MG63 (cell line): ENCODE measurements at regions not wholly inside any gene's neighbourhood (a gene's known extent, or its start where the extent isn't known, plus 50 kb on each side); places are given as distances from the start of the nearest gene placed in this dataset.

Source experiments
- DNase-seq: peaks from one replicate; pipeline ENCODE4 v3.0.0-alpha.2; 2020
- H3K27me3 ChIP-seq: fragments of 250-450 bp; sonication (Bioruptor Pico); 2 replicates; pipeline ENCODE4 v1.5.1; 2020; ENCODE audit warnings: mild to moderate bottlenecking, moderate library complexity
- H3K36me3 ChIP-seq: fragments of 250-450 bp; sonication (Bioruptor Pico); 2 replicates; pipeline ENCODE4 v1.5.1; 2020; ENCODE audit warnings: mild to moderate bottlenecking, moderate library complexity
- H3K4me3 ChIP-seq: fragments of 250-450 bp; sonication (Bioruptor Pico); 2 replicates; pipeline ENCODE4 v1.5.1; 2020; ENCODE audit warnings: mild to moderate bottlenecking, moderate library complexity
- H3K9me3 ChIP-seq: fragments of 250-450 bp; sonication (Bioruptor Pico); 2 replicates; pipeline ENCODE4 v1.5.1; 2020; ENCODE audit warnings: mild to moderate bottlenecking, moderate library complexity

DNA sequence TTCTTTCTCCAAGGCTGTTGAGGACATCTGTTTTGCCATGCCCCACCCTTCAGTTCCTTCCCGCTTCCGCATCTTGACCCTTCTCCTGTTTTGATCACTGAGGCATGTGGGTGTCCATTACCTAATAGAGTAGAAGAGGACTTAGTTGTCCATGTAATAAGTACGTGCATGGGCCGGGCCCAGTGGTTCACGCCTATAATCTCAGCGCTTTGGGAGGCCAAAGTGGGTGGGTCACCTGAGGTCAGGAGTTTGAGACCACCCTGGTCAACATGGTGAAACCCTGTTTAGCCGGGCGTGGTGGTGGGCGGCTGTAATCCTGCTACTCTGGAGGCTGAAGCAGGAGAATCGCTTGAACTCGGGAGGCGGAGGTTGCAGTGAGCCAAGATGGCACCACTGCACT is 637.8 kb upstream of the EEF2KMT start:
- Histone ChIP-seq H3K9me3 (no peaks in the 10 kb centered on the region), H3K4me3 (no peak overlapping the region), H3K27me3 (no peaks in the 10 kb centered on the region), H3K36me3 (no peaks in the 10 kb centered on the region)
- DNase-seq, result no peak

DNA sequence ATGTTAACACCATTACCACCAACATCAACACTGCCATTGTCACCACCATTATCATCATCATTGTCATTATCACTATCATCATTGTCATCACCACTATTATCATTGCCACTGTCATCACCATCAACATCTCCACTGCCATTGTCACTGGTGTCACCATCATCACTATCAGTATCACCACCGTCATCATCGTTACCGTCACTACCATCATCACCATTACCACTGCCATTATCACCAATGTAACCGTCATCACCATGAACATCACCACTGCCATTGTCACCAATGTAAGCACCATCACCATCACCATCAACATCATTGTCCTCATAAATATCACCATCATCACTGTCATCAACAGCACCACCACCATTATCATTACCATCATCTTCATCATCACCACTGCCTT is 633.2 kb upstream of the EEF2KMT start:
- H3K9me3 ChIP-seq, result no peaks in the 10 kb centered on the region

GRCh38 chr16:5722116-5722619 is 624.6 kb upstream of the EEF2KMT start:
- Histone ChIP-seq H3K36me3 (no peaks in the 10 kb centered on the region), H3K9me3 (no peaks in the 10 kb centered on the region), H3K4me3 (no peak overlapping the region)

More for the DNA sequence above, 633.2 kb upstream of the EEF2KMT start:
- no peak for DNase-seq
- no peak overlapping the region for H3K4me3 ChIP-seq
- H3K27me3 ChIP-seq, result no peaks in the 10 kb centered on the region
- no peaks in the 10 kb centered on the region for H3K36me3 ChIP-seq

GRCh38 chr16:5715155-5715554 is 617.6 kb upstream of the EEF2KMT start:
- no peak overlapping the region for H3K4me3 ChIP-seq

More at GRCh38 chr16:5722116-5722619, 624.6 kb upstream of the EEF2KMT start:
- peaks cover 3% of the 10 kb centered on the region; the same call in 1 of the 2 replicates for H3K27me3 ChIP-seq
- DNase-seq, result no peak

DNA sequence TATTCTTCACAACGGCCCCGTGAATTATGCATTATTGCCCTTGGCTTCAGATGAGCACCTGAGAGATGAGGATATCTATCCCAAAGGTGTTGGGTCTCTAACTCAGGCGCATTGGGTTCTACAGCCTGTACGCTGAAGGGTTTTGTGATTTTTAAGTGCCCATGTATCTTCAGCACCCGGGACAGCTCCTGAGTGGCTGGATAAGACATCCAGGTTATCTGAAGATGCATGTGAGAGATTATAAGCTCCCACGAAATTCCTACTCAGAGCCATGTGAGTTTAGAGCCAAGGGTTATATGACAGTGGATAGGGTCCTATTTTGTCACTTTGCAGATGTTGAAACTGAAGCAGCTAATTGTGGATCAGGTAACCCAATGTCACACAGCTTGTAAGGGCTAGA is 612.3 kb upstream of the EEF2KMT start:
- H3K4me3 ChIP-seq, result no peak overlapping the region
- peak; percentile 16 for DNase-seq

More at GRCh38 chr16:5715155-5715554, 617.6 kb upstream of the EEF2KMT start:
- Histone ChIP-seq H3K27me3 (no peaks in the 10 kb centered on the region), H3K36me3 (no peaks in the 10 kb centered on the region), H3K9me3 (no peaks in the 10 kb centered on the region; the same call in 1 of the 2 replicates)
- no peak for DNase-seq

GRCh38 chr16:5706211-5706610 is 608.6 kb upstream of the EEF2KMT start:
- H3K4me3 ChIP-seq, result no peak overlapping the region
- H3K9me3 ChIP-seq, result no peaks in the 10 kb centered on the region
- H3K27me3 ChIP-seq, result no peaks in the 10 kb centered on the region
- DNase-seq, result no peak
- no peaks in the 10 kb centered on the region for H3K36me3 ChIP-seq

More for the DNA sequence above, 612.3 kb upstream of the EEF2KMT start:
- H3K9me3 ChIP-seq, result no peaks in the 10 kb centered on the region; the same call in 1 of the 2 replicates
- H3K27me3 ChIP-seq, result no peaks in the 10 kb centered on the region
- H3K36me3 ChIP-seq, result no peaks in the 10 kb centered on the region

DNA sequence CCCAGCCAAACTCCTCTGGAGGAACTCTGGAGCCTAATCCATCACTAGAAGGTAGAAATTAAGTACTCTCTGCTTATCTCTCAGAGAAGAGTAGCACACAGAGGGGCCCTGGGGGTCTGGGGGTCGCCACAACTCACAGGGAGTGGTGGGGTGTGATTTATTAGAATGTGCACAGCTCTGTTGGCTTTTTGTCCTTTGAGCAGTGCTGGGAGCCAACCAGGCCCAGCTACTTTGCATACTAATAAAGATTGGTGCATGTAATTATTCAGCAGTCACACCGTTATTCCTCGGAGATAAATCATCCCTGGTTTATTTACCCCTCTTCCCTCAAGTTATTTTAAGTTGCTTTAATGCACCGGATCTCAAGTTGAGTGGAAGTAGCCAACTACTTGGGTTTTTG is 606.7 kb upstream of the EEF2KMT start:
- no peak overlapping the region for H3K4me3 ChIP-seq
- no peak for DNase-seq
- H3K27me3 ChIP-seq, result no peaks in the 10 kb centered on the region
- no peaks in the 10 kb centered on the region for H3K9me3 ChIP-seq
- H3K36me3 ChIP-seq, result no peaks in the 10 kb centered on the region

- no peaks in the 10 kb centered on the region; the same call in 1 of the 2 replicates for H3K27me3 ChIP-seq
- DNase-seq, result no peak
- no peaks in the 10 kb centered on the region for H3K9me3 ChIP-seq
- no peaks in the 10 kb centered on the region for H3K36me3 ChIP-seq
- no peak overlapping the region for H3K4me3 ChIP-seq
Measured at GRCh38 chr16:5693426-5693825, 595.8 kb upstream of the EEF2KMT start.

- Histone ChIP-seq H3K27me3 (peaks cover 6% of the 10 kb centered on the region), H3K4me3 (no peak overlapping the region), H3K9me3 (no peaks in the 10 kb centered on the region), H3K36me3 (no peaks in the 10 kb centered on the region)
- no peak for DNase-seq
Measured at GRCh38 chr16:5681966-5682365, 584.4 kb upstream of the EEF2KMT start.

DNA sequence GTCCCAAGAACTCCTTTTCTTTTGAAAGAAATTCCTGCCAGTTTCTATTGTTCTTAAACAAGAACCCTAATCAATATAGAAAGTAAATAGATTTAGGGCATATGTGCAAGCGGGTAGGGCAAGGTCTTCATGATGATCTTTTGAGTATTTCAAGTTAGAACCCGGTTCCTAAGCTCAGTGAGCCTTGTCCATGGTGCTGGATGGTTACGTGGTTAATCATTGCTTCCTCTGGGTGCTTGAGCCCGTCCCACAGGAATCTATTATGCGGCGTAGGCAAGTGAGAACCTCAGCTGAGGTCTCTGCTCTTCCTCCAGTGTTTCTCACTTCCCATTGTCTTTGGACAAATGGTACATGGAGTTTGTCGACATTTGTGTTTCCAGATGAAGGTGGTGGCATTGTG is 580.8 kb upstream of the EEF2KMT start:
- Histone ChIP-seq H3K27me3 (peaks cover 6% of the 10 kb centered on the region), H3K9me3 (no peaks in the 10 kb centered on the region), H3K36me3 (no peaks in the 10 kb centered on the region), H3K4me3 (no peak overlapping the region)
- DNase-seq, result no peak

DNA sequence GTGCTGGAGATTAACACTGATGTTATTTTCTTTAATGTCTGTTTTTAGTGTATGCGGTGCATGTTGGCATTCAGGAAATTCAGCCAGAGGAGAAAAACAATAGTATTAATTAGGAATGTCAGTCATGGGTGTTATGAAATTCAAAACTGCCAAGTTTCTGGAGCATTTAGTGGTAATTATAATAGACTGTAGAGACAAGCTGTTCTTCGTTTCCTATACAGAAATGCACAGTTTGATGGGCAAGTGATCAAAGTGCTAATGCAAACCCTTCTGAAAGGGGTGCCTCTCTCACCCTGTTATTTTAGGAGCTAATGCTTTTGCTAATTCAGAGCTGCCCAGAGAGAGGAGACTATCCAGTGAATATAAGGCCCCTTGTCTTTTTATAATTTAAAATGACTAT is 573.8 kb upstream of the EEF2KMT start:
- no peaks in the 10 kb centered on the region for H3K36me3 ChIP-seq
- no peaks in the 10 kb centered on the region for H3K9me3 ChIP-seq
- DNase-seq, result no peak
- no peak overlapping the region for H3K4me3 ChIP-seq
- no peaks in the 10 kb centered on the region for H3K27me3 ChIP-seq

DNA sequence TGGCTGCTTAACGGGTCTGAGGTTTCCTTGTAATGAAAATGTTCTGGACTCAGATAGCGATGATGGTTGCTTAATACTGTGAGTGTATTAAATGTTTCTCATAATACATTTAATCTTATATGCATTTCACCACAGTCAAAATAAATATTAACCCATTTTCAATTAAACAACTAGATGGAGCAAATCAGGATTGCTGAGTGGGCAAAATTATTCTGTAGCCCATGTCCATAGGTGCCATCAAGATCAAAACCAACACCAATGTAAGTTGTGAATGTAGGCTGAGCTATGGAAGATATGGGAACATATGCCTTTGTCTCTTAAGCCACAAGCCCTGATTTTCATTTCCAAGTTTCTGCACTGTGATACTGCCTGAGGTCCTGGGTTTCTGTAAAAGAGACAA is 572.6 kb upstream of the EEF2KMT start:
- H3K4me3 ChIP-seq, result no peak overlapping the region
- no peaks in the 10 kb centered on the region for H3K9me3 ChIP-seq

DNA sequence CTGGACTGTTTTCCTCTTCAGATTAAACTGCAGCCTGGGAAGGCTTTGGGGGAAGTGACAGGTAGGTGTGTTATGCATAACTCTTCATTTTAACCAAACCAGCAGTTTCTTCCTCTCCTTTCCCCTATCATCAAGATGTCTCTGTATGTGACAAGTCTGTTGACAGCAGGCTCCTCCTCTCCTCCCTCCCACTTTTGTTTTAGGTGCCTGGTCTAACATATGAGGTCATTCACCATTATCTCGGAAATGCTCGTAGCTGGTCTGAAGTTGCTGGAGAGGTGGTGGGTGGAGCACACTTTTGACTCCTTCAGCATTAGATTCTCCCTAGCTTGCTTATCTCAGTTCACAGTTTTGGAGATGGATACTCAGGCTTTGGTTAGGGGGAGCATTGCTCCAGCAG is 571.0 kb upstream of the EEF2KMT start:
- no peak for DNase-seq
- H3K27me3 ChIP-seq, result no peaks in the 10 kb centered on the region
- no peaks in the 10 kb centered on the region for H3K9me3 ChIP-seq
- H3K36me3 ChIP-seq, result no peaks in the 10 kb centered on the region
- H3K4me3 ChIP-seq, result no peak overlapping the region

More for the DNA sequence above, 572.6 kb upstream of the EEF2KMT start:
- no peak for DNase-seq
- H3K27me3 ChIP-seq, result no peaks in the 10 kb centered on the region
- no peaks in the 10 kb centered on the region for H3K36me3 ChIP-seq

DNA sequence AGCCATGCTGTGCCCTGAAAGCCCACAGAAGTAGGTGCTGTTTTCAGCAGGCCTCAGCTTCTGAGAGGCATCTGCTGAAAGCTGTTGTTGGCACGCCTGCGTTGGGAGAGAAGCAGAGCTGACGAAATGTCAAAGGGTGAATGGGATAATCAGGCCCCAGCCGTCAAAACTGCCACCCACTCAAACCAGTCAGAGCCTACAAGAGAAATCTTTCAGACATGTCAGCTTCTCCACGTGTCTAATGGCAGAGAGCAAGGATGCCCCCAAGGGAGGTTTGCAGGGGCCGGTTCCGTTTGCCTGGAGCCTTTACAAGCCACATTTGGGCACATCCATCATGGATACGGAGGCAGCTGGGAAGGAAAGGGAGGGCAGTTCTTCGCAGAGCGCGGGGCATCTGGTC is 568.2 kb upstream of the EEF2KMT start:
- no peak overlapping the region for H3K4me3 ChIP-seq
- 0 out of 2 replicates have a peak, but pooled peaks cover 2% of the 10 kb centered on the region for H3K27me3 ChIP-seq
- no peaks in the 10 kb centered on the region for H3K36me3 ChIP-seq
- no peaks in the 10 kb centered on the region for H3K9me3 ChIP-seq
- no peak for DNase-seq

DNA sequence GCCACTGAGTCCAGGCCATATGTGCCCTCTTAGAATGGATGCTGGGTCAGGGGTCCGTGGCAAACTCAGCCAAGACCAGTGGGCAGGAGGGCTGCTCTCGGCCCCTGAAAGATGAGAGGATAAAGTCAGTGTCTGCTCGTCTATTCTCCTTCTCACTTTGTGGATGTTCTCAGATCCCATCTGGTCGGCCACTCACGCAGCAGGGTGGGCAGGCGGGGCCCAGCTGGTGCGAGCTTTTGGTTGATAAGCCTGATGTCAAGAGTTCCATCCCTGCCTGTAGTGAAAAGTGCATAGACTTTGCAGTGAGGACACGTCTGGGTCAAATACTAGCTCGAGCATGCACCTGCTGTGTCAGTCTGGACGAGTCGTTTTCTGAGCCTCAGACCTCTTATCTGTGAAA is 556.2 kb upstream of the EEF2KMT start:
- no peak for DNase-seq
- Histone ChIP-seq H3K4me3 (no peak overlapping the region), H3K9me3 (no peaks in the 10 kb centered on the region), H3K36me3 (no peaks in the 10 kb centered on the region), H3K27me3 (peaks cover 8% of the 10 kb centered on the region)

- Histone ChIP-seq H3K27me3 (peaks cover 8% of the 10 kb centered on the region), H3K4me3 (no peak overlapping the region), H3K9me3 (no peaks in the 10 kb centered on the region), H3K36me3 (no peaks in the 10 kb centered on the region)
- no peak for DNase-seq
Measured at GRCh38 chr16:5653041-5653440, 555.4 kb upstream of the EEF2KMT start.

DNA sequence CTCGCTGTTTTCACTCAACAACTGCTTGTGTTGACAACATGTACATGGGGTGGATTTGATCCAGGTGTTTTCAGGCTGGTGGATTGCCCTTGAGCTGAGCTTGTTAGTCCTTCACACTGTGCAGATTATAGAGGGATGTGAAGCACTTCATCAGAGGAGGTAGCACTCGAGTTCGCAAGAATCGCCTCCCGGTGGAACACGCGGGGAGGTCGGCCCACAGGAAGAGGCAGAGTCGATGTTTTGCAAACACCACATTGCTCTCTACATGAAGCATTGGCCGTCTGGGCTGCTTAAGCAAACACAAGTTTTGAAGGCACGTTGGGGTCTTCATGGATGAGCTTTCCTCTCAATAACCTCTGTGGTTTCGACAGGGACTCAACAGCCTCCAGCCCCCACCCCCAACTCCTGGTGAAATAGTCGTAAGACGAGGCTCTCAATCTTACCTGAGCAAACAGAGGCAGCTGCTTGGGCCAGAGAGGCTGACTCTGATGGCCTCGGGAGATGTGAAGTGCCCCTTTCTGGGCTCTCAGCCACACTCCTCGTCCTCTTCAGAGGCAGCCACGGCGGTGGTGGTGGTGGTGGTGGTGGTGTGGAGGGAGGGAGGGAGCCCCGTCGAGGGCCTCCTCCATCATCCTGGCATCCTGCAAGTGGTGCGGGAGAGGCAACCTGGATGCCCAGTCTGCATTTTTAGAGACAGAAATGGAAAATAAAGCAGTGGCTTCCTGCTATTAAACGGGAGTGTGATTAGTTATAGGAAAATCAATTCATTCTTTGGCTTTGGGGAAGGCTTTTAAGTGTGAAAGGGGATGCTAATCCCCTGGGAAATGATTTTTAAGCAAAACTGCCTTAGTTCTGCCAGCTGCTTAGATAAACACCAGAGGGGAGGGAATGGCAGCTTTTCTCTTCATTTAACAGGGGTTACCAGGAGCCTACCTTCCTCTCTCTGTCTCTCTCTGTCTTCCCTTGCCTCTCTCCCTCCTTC is 552.5 kb upstream of the EEF2KMT start:
- Histone ChIP-seq H3K4me3 (no peak overlapping the region), H3K36me3 (no peaks in the 10 kb centered on the region), H3K9me3 (no peaks in the 10 kb centered on the region), H3K27me3 (peaks cover 4% of the 10 kb centered on the region; the same call in 1 of the 2 replicates)
- DNase-seq, result no peak

DNA sequence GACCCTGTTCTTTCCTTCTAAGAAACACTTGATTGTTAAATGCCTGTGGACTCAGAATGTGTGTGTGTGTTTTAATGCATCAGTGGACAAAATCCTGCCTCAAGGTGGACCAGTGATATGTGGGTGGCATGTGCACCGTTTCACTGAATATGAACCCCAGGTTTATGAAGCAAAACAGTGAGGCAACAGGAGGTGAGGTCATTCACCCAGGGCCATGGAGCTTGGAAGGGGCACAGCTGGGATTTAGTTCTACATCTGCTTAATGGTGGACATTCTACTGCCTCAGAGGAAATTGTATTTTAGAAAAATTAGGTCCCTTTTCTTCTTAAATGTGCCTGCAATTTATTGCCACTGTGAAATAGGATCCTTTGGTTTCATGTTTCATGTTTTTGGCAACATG is 549.5 kb upstream of the EEF2KMT start:
- H3K36me3 ChIP-seq, result no peaks in the 10 kb centered on the region
- peaks cover 4% of the 10 kb centered on the region; the same call in 1 of the 2 replicates for H3K27me3 ChIP-seq
- no peak for DNase-seq
- no peak overlapping the region for H3K4me3 ChIP-seq
- no peaks in the 10 kb centered on the region for H3K9me3 ChIP-seq
